ENCODE measurements at regions not wholly inside any gene's neighbourhood (a gene's known extent, or its start where the extent isn't known, plus 50 kb on each side); places are given as distances from the start of the nearest gene placed in this dataset.

GRCh38 chr6:81120280-81120679 is 632.2 kb downstream of the TENT5A start:
- TF ChIP-seq POLR2A (IDR thresholded peaks at IDR 0.05), result no peak
- TF ChIP-seq CTCF (IDR thresholded peaks at IDR 0.05 in 4 of 5, conservative IDR thresholded peaks at IDR 0.05 in 1 of 5), result no peak

Data from gastrocnemius medialis (tissue), 4 donors.